HG02588 (cell line): ENCODE measurements at regions not wholly inside any gene's neighbourhood (a gene's known extent, or its start where the extent isn't known, plus 50 kb on each side); places are given as distances from the start of the nearest gene placed in this dataset.
"Not testable (repeated sequence)": the region's sequence is repeated elsewhere in the genome, so short reads cannot be mapped to it uniquely, and the experiment has no call there.

Experiments
- ATAC-seq: cut with Tn5 transposase; IDR thresholded peaks from one replicate; pipeline ENCODE4 v1.9.1; 2021; ENCODE audit warnings: mild to moderate bottlenecking, moderate library complexity; ENCODE audit not compliant: unreplicated experiment

DNA sequence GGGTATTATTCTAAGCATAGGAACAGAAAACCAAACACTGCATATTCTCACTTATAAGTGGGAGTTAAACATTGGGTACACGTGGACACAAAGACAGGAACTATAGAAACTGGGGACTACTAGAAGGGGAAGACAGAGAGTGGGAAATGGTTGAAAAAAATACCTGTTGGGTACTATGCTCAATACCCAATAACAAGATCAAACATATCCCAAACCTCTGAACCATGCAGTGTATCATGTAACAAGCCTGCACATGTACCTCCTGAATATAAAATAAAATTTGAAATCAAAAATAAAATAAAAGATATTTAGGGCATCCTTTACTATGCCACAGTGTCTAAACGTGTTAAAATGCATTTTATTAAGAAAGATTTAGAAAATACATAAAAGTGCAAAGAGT is 221.0 kb upstream of the TFPI start:
- no peak for ATAC-seq

DNA sequence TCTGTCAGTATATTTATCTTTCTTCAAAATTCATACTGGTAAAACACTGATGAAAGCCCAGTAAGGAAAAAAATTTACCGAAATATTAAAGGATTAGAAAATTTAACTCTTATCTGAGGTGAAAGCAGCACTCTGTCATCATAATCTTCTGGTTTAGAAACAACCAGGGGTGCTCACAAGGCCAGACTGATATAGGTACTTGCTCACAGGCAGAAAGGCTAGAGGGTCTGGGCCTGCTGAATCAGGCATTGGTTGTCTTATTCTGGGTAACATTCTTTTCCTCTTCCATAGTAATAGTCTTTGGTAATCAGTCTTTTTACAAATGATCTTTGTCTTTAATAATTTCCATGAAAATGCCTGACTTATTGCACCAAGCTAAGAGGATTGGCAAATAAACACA is 221.4 kb upstream of the TFPI start:
- no peak for ATAC-seq

DNA sequence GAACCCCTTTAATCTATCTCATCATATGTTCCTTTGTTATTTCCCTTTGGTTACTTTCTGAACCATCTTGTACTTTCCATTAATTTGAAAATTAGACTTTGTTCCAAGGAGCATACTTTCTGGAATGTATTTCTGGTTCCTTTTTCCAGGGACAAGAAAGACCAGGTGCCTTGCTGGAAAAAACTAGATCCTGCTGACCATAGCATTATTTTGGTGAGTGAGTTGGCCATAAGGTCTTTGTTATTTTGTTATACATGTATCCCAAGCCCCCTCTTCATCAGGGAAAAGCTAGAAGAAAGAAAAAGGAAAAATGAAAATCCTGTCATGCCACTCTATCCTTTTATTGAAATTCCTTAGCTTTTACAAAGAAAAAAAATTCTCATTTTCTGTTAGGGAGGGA is 228.1 kb upstream of the TFPI start:
- no peak for ATAC-seq

DNA sequence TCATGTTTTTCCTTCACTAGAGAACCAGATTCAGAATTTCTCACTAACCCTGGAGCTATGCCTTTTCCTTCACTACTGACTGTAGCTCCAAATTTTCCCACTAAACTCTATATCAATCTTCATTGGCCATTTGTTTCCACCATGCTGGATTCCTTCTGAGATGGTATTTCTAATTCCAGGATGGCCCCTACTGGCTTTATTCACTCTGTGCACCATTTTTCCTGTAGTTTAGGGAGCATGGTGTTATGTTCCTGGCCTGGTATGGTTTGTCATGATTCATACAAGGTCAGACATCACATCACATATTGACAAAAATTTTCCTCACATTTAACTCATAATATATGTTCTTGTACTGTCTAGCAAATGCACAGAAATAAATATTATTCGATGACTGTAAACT is 229.2 kb upstream of the TFPI start:
- no peak for ATAC-seq

DNA sequence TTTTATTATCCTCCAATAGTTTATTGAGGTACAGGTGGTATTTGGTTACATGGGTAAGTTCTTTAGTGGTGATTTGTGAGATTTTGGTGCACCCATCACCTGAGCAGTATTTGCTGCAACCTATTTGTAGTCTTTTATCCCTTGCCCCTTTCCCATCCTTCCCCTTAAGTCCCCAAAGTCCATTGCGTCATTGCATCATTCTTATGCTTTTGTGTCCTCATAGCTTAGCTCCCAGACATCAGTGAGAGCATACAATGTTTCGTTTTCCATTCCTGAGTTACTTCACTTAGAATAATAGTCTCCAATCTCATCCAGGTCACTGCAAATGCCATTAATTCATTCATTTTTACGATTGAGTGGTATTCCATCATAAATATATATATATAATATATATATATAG is 229.9 kb upstream of the TFPI start:
- ATAC-seq: not testable (repeated sequence)

DNA sequence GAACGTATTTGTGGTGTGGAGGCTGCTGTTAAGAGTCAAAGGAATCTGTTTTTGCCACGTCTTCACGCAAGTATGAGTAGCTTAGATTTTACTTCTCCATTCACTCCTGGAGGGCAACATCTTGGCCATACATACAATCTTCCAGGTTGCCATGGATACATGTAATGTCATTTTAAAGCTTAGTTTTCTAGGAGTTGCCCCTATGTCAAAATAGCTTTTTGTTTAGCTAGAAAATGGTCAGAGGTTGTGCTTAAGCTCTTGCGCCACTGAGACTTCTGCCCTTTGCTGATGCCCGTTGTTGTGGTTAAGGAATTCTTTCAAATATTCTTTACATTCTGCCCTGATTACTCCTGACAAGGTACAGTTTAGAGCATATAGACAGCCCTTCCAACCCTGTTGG is 245.4 kb upstream of the TFPI start:
- ATAC-seq: no peak

DNA sequence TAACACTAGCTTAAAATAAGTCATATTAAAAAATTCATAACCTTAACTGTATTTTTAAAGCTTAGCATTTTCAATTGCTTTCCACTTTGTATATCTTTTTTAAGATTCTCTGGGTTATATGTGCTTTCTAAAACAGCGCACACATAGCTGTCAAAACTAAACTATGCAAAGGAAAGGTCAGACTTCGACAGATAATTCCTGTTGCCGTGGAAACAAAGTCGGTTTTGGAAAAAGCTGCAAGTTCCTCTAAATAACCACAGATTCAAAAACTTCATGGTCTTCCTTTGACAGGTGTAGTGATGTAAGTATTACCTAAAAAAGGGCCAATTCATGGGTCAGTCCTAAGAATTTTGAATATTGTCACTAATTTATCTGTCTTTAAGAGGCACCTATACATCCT is 249.6 kb upstream of the TFPI start:
- ATAC-seq: no peak

DNA sequence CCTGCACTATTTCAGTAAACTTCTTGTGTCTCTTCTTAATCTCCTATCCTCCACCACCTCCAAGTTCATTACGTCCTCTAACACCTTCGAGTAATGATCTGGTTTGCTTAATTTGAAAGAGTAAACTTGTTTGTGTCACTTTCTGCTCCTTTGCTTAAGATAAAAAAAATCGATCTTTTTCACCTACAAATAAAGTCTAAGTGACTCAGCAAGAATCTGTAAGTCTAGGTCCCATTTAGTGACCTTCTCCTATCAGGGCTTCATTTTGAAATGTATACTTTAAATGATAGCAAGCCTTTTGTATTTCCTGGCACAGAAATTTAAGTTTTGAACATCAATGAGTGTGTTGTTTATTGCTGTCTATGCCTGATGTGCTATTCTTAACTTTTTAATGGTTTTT is 260.9 kb upstream of the TFPI start:
- ATAC-seq: no peak

DNA sequence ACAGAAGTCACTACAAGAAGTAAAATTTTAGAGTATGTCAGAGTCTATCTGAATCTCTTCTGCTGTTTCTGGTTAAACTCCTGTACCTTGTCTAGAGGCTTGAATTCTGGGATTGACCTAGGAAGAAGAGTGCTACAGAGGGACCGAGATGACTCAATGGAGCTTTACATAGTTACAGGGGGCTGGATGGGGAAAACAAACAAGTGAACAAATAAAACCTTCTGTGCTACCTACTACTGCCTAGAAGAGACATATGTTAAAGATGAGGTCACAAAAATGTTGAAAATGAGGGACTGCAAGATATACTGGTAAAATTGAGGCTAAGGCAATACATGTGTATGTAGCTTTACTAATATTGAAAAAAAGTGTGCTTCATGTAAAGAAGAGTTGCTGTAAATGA is 265.4 kb upstream of the TFPI start:
- no peak for ATAC-seq

DNA sequence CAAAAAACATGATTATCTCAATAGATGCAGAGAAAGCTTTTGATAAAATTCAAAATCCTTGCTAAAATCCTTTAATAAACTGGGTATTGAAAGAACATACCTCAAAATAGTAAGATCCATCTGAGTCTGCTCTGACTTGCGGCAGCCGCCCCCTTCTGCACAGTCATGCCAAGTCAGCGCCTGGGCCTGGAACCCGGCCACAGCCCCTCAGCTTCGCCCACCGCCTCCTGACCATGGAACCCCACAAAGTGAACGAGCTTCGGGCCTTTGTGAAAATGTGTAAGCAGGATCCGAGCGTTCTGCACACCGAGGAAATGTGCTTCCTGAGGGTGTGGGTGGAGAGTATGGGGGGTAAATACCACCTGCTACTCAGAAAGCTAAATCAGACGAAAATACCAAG is 270.9 kb upstream of the TFPI start:
- no peak for ATAC-seq

DNA sequence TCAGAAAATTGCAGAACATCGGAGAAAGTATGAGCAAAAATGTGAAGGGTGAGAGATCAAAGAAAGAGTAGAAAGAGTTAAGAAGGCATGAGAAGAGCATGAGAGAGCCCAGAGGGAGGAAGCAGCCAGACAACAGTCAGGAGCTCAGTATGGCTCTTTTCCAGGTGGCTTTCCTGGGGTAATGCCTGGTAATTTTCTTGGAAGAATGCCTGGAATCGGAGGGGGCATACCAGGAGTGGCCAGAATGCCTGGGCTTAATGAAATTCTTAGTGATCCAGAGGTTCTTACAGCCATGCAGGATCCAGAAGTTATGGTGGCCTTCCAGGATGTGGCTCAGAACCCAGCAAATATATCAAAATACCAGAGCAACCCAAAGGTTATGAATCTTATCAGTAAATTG is 271.8 kb upstream of the TFPI start:
- ATAC-seq: no peak

DNA sequence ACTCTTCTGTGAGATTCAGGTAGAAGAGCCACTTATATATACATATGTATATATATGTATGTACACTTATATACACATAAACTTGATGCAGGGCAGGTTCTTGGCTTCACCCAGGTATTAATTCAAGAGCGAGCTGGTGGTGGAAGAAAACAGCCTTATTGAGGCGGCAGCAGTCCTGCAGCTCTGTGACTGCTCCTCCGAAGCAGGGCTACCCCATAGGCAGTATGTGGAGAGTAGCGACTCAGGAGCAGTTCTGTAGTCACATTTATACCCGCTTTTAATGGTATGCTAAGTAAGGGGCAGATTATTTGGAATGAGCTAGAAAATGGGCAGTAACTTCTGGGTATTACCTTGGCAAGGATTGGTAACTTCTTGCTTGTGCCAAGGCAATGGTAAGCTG is 280.6 kb upstream of the TFPI start:
- no peak for ATAC-seq

DNA sequence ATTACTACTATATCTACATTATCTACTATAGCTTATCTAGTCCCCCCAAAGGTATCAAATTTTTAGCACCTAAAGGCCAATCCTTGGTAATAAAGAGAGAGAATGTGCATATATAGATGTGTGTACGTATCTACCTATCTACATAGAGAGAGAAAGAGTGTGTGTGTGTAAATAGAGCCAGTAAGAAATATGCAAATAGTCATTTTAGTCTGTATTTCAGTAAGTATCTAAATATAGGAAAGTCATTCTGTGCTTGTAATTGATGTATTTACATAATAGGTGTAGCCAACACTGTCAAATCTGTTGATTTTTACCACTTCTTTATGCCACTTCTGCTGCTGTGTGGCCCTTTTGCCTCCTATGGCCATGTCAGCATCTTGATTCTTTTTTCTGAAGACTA is 284.5 kb upstream of the TFPI start:
- no peak for ATAC-seq

DNA sequence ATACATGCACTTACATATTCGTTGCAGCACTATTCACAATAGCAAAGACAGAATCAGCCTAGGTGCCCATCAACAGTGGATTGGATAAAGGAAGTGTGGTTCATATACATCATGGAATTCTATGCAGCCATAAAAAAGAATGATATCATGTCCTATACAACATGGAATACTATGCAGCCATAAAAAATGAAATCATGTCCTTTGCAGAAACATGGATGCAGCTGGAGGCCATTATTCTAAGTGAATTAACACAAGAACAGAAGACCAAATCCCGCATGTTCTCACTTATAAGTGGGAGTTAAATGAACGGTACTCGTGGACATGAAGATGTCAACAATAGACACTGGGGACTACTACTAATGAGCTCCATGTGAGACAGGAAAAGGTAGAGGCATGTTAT is 288.1 kb upstream of the TFPI start:
- ATAC-seq: no peak

DNA sequence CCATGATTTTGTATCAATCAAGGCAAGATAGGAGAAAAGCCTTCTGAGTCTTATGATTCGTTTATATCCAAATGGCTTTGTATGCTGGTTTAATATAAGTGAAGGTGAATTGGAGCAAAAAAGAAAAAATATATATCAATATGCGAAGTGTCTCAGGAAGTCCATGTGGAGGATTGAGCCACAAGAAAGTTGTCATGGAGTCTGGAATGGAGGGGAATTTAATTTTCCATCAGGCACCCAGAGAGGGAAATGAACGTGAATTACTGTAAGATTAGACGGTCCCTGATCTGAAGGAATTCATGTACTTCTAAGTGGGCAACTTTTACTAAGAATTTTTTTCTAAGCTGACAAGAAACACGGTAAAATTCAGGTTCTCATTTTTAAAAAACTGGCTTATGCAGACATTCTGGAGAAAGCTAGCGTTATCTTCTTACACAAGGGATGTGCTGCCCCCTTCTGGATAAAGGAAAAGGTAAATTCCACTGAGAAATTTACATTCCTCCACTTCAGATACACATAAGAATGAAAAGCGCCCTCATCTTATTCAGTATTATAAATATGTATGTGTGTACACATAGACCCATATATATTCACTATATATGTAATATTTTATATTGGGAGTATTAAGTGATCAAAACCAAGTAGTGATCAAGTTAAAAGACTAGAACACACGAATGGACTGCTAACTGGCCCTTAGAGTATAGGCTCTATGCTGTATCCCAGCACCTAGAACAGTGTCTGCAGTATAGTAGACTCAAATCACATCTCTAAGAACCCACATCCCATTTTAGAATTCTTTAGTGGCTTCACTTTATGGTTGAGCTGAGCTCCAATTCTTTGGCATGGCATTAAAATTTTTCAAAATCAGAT is 289.0 kb upstream of the TFPI start:
- ATAC-seq: peak; percentile 54

DNA sequence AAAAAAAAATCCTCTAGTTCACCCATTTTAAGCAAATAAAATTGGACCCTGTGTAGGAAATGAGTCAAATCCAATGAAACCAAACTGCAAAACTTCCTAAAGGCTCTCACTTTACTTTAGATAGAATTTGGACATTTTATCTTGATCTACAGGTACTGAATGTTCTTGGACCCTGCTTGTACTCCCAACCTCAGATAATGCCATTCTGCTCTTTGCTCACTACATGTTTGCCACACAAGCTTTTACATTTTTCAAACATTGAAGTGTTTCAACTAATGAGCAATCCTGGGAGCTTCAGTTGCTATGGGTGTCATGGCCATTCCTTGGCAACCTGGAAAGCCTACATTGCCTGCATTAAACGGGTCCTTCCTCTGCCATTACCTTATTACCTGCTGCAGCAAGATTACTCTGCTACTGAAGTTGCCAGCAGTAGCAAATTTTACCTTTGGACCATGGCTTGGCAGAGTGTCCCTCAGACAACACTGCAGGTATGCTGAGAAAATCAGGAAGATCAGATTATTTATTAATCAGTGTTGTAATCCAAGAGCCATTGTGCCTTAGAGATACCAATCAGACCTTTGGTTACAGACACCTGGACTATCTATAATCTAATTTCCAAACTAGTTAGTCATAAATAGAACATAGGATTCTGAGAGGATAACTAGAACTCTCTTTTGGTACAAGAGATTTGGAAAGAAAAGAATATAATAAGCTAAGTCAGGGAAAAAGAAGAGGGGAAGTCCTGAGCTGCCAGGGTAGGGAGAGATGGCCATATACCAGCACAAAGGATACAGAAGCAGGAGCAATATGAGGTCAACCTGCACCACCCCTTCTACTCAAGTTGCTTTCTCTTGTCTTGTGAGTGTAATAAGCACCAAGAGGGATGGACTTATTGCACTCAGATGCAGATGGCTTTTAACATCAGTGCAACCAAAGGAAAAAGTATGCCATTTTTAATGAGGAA is 293.3 kb upstream of the TFPI start:
- no peak for ATAC-seq

DNA sequence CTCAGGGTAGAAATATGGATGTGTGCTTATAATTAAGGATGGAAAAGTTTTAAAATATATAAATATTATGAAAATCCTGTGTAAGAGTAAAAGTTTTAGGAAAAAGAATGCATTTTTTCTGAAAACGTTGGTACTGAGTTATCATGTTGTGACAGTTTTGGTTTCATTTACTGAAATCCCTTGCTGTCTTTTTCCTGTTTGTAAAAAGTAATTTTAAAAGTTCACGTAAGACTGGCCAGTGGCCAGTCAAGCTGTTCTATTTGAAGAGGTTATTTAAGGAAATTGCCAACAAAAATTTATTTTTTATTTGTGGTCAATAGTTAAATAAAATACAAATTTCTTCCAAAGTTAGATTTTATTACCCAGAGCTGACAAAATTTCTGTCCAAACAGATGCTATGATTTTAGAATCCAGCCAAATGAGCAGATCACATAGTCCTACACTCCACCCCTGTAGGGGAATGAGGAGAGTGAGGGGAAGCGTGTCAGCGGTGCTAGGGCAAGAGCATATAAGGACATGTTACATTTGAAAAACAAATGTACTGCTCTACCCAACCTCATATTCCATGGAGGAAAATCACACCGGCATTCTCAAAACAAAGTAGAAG is 297.8 kb upstream of the TFPI start:
- no peak for ATAC-seq

DNA sequence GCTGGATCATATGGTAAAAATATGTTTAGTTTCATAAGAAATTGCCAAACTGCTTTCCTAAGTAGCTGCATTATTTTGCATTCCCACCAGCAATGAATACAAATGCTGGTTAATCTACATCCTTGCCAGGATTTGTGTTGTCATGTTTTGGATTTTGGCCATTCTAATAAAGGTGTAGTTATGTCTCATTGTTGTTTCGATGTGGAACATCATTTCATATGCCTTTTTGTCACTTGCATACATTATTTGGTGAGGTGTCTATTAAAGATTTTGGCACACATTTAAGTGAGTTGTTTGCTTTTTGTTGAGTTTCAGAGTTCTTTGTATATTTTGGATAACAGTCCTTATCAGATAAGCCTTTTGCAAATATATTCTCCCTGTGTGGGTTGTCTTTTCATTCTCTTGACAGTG is 299.2 kb upstream of the TFPI start:
- no peak for ATAC-seq

DNA sequence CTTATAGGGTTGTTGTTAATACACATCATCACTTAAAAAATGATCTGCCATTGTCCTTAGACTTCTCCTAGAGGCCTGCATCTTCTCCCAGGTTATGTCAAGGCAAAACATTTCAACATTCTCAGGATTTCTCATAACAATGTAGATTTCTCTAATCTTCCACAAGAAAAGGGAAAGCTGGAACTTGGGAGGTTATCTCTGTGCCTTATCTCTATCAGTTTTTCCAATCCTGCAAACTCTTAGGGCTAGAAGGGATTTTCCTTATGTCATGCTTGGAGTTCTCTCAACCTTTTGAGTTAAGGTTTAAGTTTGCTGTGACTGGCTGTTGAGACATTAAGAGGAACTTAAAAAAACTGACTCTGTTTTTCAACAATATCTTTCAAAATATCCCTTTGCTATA is 300.6 kb upstream of the TFPI start:
- no peak for ATAC-seq

DNA sequence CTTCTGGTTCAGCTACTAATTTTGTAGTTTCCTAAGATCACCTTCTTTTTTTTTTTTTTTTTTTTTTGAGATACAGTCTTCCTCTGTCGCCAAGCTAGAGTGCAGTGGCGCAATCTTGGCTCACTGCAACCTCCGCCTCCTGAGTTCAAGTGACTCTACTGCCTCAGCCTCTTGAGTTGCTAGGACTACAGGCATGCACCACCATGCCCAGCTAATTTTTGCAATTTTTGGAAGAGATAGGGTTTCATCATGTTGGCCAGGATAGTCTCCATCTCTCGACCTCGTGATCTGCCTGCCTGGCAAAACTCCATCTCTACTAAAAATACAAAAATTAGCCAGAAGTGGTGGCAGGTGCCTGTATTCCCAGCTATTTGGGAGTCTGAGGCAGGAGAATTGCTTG is 301.5 kb upstream of the TFPI start:
- ATAC-seq: no peak

DNA sequence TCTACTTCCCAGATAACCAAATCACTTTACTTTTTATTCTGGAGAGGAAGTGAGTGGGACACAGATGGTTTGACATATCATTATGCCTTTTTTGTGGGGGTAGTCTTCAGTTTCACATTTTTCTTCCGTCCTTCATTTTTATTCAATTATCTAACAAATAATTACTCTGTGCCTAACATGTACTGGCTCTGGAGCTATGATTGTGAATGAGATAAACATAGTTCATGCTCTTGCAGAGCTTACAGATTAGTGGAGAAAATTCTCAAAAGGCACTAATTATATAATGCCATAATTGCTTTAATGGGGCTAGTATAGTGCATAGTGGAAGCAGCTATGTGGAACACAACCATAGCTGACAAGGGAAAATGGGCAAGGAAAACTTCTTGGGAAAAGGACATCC is 303.6 kb upstream of the TFPI start:
- ATAC-seq: no peak

DNA sequence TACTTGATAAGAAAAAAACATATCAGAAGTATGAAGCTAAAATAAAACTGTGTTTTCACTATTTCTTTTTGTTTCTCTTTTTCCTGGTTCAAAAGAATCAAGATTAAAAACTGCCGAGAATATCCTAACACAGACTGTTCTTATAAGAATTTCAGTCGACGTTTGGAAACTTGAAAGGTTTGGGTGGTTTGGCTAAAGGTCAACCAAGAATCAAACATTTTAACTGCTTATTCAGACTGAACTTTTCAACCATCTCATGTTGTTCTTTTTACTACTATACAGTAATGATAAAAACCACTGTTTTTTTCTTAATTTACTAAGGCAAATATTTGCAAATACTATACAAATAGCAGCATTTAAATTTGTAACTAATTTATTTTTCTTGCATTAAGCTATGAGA is 308.5 kb upstream of the TFPI start:
- ATAC-seq: no peak
